ENCODE measurements at regions not wholly inside any gene's neighbourhood (a gene's known extent, or its start where the extent isn't known, plus 50 kb on each side); places are given as distances from the start of the nearest gene placed in this dataset.

- no peak overlapping the region for H3K4me3 ChIP-seq (ENCODE audit: low read depth, low read length)
- no peaks in the 10 kb centered on the region for H3K36me3 ChIP-seq (ENCODE audit: control insufficient read depth, insufficient read depth, low read length)
- no peak for DNase-seq (ENCODE audit: low read depth)
- no peak for TF ChIP-seq CTCF (IDR thresholded peaks at IDR 0.05; ENCODE audit: insufficient read depth, low read depth, low read length)
- ChIA-PET POLR2A (no interaction called here), CTCF (no interaction called here)
- no peaks in the 10 kb centered on the region for H3K27me3 ChIP-seq (ENCODE audit: control insufficient read depth, insufficient read depth, low read length)
Measured at GRCh38 chr4:59805176-59805575, 1395.0 kb upstream of the ADGRL3 start.

GRCh38 chr4:59814402-59815010 is 1385.6 kb upstream of the ADGRL3 start:
- Histone ChIP-seq H3K36me3 (ENCODE audit: control insufficient read depth, insufficient read depth, low read length) (no peaks in the 10 kb centered on the region), H3K27me3 (ENCODE audit: control insufficient read depth, insufficient read depth, low read length) (no peaks in the 10 kb centered on the region), H3K4me3 (ENCODE audit: low read depth, low read length) (no peak overlapping the region)
- CTCF ChIA-PET, result no interaction called here
- TF ChIP-seq CTCF (IDR thresholded peaks at IDR 0.05; ENCODE audit: insufficient read depth, low read depth, low read length), result no peak
- POLR2A ChIA-PET, result no interaction called here
- no peak for DNase-seq (ENCODE audit: low read depth)

GRCh38 chr4:59818656-59819055 is 1381.5 kb upstream of the ADGRL3 start:
- no peak overlapping the region for H3K4me3 ChIP-seq (ENCODE audit: low read depth, low read length)
- CTCF ChIA-PET, result no interaction called here

GRCh38 chr4:59823311-59823710 is 1376.8 kb upstream of the ADGRL3 start:
- H3K36me3 ChIP-seq (ENCODE audit: control insufficient read depth, insufficient read depth, low read length), result no peaks in the 10 kb centered on the region
- H3K4me3 ChIP-seq (ENCODE audit: low read depth, low read length), result no peak overlapping the region
- ChIA-PET CTCF (no interaction called here), POLR2A (no interaction called here)
- TF ChIP-seq CTCF (IDR thresholded peaks at IDR 0.05; ENCODE audit: insufficient read depth, low read depth, low read length), result no peak
- no peaks in the 10 kb centered on the region for H3K27me3 ChIP-seq (ENCODE audit: control insufficient read depth, insufficient read depth, low read length)
- DNase-seq (ENCODE audit: low read depth), result no peak

More at GRCh38 chr4:59818656-59819055, 1381.5 kb upstream of the ADGRL3 start:
- Histone ChIP-seq H3K27me3 (ENCODE audit: control insufficient read depth, insufficient read depth, low read length) (no peaks in the 10 kb centered on the region), H3K36me3 (ENCODE audit: control insufficient read depth, insufficient read depth, low read length) (no peaks in the 10 kb centered on the region)
- no peak for TF ChIP-seq CTCF (IDR thresholded peaks at IDR 0.05; ENCODE audit: insufficient read depth, low read depth, low read length)
- DNase-seq (ENCODE audit: low read depth), result no peak
- POLR2A ChIA-PET, result no interaction called here

GRCh38 chr4:59825104-59825503 is 1375.0 kb upstream of the ADGRL3 start:
- DNase-seq (ENCODE audit: low read depth), result no peak
- POLR2A ChIA-PET, result no interaction called here

More at GRCh38 chr4:59825104-59825503, 1375.0 kb upstream of the ADGRL3 start:
- TF ChIP-seq CTCF (IDR thresholded peaks at IDR 0.05; ENCODE audit: insufficient read depth, low read depth, low read length), result no peak
- no peaks in the 10 kb centered on the region for H3K27me3 ChIP-seq (ENCODE audit: control insufficient read depth, insufficient read depth, low read length)
- CTCF ChIA-PET, result no interaction called here
- H3K4me3 ChIP-seq (ENCODE audit: low read depth, low read length), result no peak overlapping the region
- no peaks in the 10 kb centered on the region for H3K36me3 ChIP-seq (ENCODE audit: control insufficient read depth, insufficient read depth, low read length)
